Forelimb muscle (tissue), 1 donor: ENCODE measurements at regions not wholly inside any gene's neighbourhood (a gene's known extent, or its start where the extent isn't known, plus 50 kb on each side); places are given as distances from the start of the nearest gene placed in this dataset.
"Not testable (repeated sequence)": the region's sequence is repeated elsewhere in the genome, so short reads cannot be mapped to it uniquely, and the experiment has no call there.

Source experiments
- DNase-seq: peaks from one replicate; pipeline ENCODE4 v3.0.0-alpha.2; 2013; ENCODE audit warnings: low read depth

- no peak for DNase-seq
These were observed 191.5 kb upstream of the CAND1 start for GRCh38 chr12:67077617-67078016.

GRCh38 chr12:67078957-67079356, 190.2 kb upstream of the CAND1 start:
- no peak for DNase-seq

- DNase-seq = no peak
These were observed 188.5 kb upstream of the CAND1 start for GRCh38 chr12:67080637-67081036.

GRCh38 chr12:67082221-67082620, 186.9 kb upstream of the CAND1 start:
- DNase-seq = no peak

GRCh38 chr12:67085699-67086098, 183.5 kb upstream of the CAND1 start:
- DNase-seq = no peak

- no peak for DNase-seq
These were observed 183.0 kb upstream of the CAND1 start for GRCh38 chr12:67086116-67086515.

- DNase-seq = no peak
These were observed 180.6 kb upstream of the CAND1 start for GRCh38 chr12:67088401-67089118.

- DNase-seq = no peak
These were observed 178.0 kb upstream of the CAND1 start for GRCh38 chr12:67091204-67091603.

- DNase-seq = no peak
These were observed 177.5 kb upstream of the CAND1 start for GRCh38 chr12:67091678-67092077.

GRCh38 chr12:67092934-67093333, 176.2 kb upstream of the CAND1 start:
- not testable (repeated sequence) for DNase-seq

GRCh38 chr12:67096533-67097318, 172.4 kb upstream of the CAND1 start:
- no peak for DNase-seq

- DNase-seq = no peak
These were observed 169.3 kb upstream of the CAND1 start for GRCh38 chr12:67099858-67100257.

- no peak for DNase-seq
These were observed 165.6 kb upstream of the CAND1 start for GRCh38 chr12:67103521-67103920.

- DNase-seq = no peak
These were observed 161.9 kb upstream of the CAND1 start for GRCh38 chr12:67107235-67107634.

GRCh38 chr12:67107751-67108269, 161.3 kb upstream of the CAND1 start:
- DNase-seq = no peak

- not testable (repeated sequence) for DNase-seq
These were observed 158.8 kb upstream of the CAND1 start for GRCh38 chr12:67110345-67110744.

GRCh38 chr12:67111182-67111581, 158.0 kb upstream of the CAND1 start:
- DNase-seq = no peak

- no peak for DNase-seq
These were observed 156.6 kb upstream of the CAND1 start for GRCh38 chr12:67112586-67112985.

GRCh38 chr12:67116134-67116533, 153.0 kb upstream of the CAND1 start:
- DNase-seq = no peak

GRCh38 chr12:67122584-67122983, 146.6 kb upstream of the CAND1 start:
- no peak for DNase-seq

GRCh38 chr12:67137256-67137655, 131.9 kb upstream of the CAND1 start:
- DNase-seq = no peak

- DNase-seq = peak; percentile 17
These were observed 127.7 kb upstream of the CAND1 start for GRCh38 chr12:67141296-67142018.
